ENCODE measurements at regions not wholly inside any gene's neighbourhood (a gene's known extent, or its start where the extent isn't known, plus 50 kb on each side); places are given as distances from the start of the nearest gene placed in this dataset.

DNA sequence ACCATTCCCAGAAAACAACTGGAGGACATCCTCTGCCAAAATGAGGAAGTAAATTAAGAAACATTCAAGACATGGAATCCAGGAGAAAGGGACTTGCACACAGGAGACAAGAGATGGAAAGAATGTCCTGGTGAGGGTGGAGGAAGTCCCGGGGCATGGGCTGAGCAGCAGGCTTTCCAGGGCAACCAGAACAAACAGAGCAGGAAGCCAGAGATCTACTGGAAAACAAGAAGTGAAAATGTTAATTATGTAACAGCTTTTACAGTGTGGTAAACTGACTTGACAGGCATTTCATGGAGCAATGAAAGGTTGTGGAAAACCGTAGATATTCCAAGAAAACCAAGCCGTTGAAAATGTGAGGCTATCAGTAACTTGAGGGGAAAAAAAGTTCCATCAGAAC, 55.2 kb upstream of the ZNF746 start:
- TF ChIP-seq, protein P1, sequence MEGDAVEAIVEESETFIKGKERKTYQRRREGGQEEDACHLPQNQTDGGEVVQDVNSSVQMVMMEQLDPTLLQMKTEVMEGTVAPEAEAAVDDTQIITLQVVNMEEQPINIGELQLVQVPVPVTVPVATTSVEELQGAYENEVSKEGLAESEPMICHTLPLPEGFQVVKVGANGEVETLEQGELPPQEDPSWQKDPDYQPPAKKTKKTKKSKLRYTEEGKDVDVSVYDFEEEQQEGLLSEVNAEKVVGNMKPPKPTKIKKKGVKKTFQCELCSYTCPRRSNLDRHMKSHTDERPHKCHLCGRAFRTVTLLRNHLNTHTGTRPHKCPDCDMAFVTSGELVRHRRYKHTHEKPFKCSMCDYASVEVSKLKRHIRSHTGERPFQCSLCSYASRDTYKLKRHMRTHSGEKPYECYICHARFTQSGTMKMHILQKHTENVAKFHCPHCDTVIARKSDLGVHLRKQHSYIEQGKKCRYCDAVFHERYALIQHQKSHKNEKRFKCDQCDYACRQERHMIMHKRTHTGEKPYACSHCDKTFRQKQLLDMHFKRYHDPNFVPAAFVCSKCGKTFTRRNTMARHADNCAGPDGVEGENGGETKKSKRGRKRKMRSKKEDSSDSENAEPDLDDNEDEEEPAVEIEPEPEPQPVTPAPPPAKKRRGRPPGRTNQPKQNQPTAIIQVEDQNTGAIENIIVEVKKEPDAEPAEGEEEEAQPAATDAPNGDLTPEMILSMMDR (IDR thresholded peaks at IDR 0.05): no peak
- TF ChIP-seq, protein P2, sequence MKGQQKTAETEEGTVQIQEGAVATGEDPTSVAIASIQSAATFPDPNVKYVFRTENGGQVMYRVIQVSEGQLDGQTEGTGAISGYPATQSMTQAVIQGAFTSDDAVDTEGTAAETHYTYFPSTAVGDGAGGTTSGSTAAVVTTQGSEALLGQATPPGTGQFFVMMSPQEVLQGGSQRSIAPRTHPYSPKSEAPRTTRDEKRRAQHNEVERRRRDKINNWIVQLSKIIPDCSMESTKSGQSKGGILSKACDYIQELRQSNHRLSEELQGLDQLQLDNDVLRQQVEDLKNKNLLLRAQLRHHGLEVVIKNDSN (CRISPR knock-in tag; IDR thresholded peaks at IDR 0.05): no peak
- no peak for TF ChIP-seq FOXJ3 (CRISPR knock-in tag; IDR thresholded peaks at IDR 0.05; ENCODE audit: borderline replicate concordance)
- no peak for TF ChIP-seq KAT7 (CRISPR knock-in tag; IDR thresholded peaks at IDR 0.05; ENCODE audit: borderline replicate concordance)
- no peak for TF ChIP-seq NFYB (CRISPR knock-in tag; conservative IDR thresholded peaks at IDR 0.05; ENCODE audit: low read depth)
- TF ChIP-seq USF2 (CRISPR knock-in tag; IDR thresholded peaks at IDR 0.05): no peak
- TF ChIP-seq CBFB (CRISPR knock-in tag; IDR thresholded peaks at IDR 0.05; ENCODE audit: low read depth): no peak
- no peak for TF ChIP-seq MAX (CRISPR knock-in tag; IDR thresholded peaks at IDR 0.05)
- TF ChIP-seq ETV6 (CRISPR knock-in tag; IDR thresholded peaks at IDR 0.05): no peak
